ENCODE measurements at regions not wholly inside any gene's neighbourhood (a gene's known extent, or its start where the extent isn't known, plus 50 kb on each side); places are given as distances from the start of the nearest gene placed in this dataset.
"Not testable (repeated sequence)": the region's sequence is repeated elsewhere in the genome, so short reads cannot be mapped to it uniquely, and the experiment has no call there.

- DNase-seq, result no peak
Observed at GRCh38 chr2:63696496-63696895, 107.7 kb downstream of the MDH1 start.

DNA sequence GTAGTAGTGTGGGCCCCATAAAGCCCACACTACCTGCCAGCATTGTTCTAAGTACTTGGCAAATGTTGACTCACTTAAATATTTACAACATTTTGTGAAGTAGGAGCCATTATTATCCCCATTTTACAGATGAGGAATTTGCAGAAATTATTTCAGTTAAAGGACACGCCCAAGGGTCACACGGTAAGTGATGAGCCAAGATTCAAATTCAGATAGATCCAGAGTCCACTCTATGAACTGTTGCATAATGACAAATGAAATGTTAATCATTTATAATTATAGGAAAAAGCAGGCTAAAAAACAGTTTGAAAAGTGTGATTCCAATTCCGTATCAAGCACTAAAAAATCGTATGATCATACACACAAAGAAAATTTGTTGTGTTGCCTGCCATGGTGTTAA lies 108.4 kb downstream of the MDH1 start:
- no peak for DNase-seq

GRCh38 chr2:63698786-63699548 lies 110.2 kb downstream of the MDH1 start:
- DNase-seq, result peak; percentile 51

DNA sequence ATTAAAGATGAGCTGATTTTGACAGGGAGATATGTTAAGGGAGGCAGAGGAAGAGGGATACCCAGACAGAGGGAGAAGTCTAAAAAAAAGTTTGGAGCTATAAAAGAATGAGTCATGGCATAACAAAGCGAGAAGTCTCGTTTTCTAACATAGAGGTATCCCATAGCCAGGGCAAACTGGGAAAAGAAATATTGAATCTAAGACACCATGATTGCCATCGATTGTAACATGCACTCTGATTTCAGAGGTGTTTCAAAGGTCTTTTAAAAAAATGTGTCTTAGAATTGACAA lies 110.7 kb downstream of the MDH1 start:
- DNase-seq, result no peak

GRCh38 chr2:63700271-63700670 lies 111.5 kb downstream of the MDH1 start:
- DNase-seq, result no peak

DNA sequence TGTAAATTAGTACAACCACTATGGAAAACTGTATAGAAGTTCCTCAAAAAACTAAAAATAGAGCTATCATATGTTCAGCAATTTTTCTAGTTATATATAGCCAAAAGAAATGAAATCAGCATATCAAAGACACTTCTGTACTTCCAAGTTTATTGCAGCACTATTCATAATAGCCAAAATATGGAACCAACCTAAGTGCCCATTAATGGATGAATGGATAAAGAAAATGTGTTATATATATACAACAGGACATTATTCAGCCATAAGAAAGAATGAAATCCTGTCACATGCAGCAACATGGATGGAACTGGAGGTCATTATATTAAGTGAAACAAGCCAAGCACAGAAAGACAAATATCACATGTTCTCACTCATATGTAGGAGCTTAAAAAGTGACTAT lies 112.6 kb downstream of the MDH1 start:
- no peak for DNase-seq

- DNase-seq, result not testable (repeated sequence)
Observed at GRCh38 chr2:63706084-63706483, 117.3 kb downstream of the MDH1 start.

DNA sequence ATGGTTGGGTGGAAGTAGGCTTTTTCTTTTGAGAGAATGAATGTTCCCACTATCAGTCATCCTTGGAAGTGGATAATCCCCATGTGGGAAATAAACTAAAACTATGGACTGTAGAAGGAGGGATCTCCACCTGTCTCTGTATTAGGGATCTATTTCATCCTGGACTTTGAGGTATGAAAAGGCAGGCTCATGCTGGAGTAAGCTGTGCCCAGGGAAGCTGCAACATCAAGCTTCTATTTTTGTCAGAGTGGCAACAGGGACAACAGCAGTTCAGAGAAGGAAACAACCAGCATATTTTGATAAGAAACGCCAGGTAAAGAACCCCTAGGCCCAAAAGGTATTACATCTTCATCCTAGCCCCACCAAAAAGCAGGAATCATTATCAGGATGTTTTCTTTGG lies 122.0 kb downstream of the MDH1 start:
- no peak for DNase-seq

GRCh38 chr2:63712748-63713147 lies 124.0 kb downstream of the MDH1 start:
- DNase-seq, result peak; percentile 14

DNA sequence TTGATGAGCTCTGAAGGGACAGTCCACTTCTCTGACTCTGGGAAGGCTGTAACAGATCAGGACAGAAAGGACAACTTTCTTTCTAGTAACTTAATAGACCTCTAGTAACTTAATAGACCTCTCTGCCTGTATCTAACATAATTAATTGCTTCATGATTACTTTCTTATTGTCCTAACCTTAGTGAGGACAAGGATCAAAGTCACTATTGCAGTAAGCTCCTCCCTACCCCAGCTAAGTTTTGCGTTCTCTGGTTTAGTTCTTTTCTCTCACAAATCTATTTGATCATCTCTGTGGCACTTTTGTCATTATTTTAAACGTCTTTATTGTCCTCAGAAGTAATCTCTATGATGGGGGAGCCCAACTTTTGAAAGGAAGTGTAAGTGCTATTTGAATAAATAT lies 125.5 kb upstream of the UGP2 start:
- no peak for DNase-seq

GRCh38 chr2:63719052-63719451 lies 122.6 kb upstream of the UGP2 start:
- no peak for DNase-seq

- no peak for DNase-seq
Observed at GRCh38 chr2:63721082-63721424, 120.6 kb upstream of the UGP2 start.

DNA sequence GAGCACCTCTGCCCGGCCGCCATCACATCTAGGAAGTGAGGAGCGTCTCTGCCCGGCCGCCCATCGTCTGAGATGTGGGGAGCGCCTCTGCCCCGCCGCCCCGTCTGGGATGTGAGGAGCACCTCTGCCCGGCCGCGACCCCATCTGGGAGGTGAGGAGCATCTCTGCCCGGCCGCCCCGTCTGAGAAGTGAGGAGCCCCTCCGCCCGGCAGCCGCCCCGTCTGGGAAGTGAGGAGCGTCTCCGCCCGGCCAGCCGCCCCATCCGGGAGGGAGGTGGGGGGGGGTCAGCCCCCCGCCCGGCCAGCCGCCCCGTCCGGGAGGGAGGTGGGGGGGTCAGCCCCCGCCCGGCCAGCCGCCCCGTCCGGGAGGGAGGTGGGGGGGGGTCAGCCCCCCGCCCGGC lies 119.4 kb upstream of the UGP2 start:
- not testable (repeated sequence) for DNase-seq

- no peak for DNase-seq
Observed at GRCh38 chr2:63723709-63724108, 118.0 kb upstream of the UGP2 start.

GRCh38 chr2:63725212-63725611 lies 116.5 kb upstream of the UGP2 start:
- DNase-seq, result not testable (repeated sequence)

- DNase-seq, result no peak
Observed at GRCh38 chr2:63729362-63729761, 112.3 kb upstream of the UGP2 start.

- DNase-seq, result no peak
Observed at GRCh38 chr2:63729831-63730230, 111.9 kb upstream of the UGP2 start.

- DNase-seq, result no peak
Observed at GRCh38 chr2:63734510-63734909, 107.2 kb upstream of the UGP2 start.

DNA sequence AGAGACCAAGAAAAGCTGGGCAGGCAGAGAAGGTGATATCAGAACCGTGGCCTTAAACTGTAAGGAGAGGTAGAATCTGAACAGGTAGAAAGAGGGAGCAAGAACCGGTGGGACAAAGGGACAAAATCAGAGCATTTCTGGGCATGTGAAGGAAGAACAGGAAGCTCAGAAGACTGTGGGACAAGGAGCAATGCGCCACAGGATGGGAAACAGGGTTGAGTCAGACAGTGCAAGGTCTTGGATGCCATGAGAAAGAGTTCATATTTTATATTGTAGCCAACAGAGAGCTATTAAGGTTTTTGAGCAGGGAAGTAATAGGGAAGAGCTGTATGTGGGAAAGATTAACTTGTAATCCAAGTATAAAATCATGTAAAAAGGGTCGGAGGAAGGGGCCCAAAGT lies 106.4 kb upstream of the UGP2 start:
- no peak for DNase-seq

DNA sequence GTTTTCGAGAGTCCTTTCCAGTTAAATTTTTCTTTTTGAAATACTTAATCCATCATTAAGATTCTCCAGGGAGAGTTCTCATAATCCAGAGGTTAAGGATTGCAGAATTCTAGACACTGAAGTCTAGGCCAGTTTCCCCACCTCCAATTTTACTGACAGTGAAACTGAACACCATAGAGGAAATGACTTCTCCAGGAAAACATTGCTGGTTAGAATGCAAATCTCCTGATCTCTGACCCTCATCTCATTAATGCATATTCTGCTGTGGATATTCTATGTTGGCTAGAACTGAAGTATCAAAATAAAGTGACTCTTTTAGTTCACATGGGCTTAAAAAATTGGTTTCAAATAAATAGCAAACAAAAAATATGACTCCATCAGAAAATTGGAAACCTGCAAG lies 105.8 kb upstream of the UGP2 start:
- no peak for DNase-seq

DNA sequence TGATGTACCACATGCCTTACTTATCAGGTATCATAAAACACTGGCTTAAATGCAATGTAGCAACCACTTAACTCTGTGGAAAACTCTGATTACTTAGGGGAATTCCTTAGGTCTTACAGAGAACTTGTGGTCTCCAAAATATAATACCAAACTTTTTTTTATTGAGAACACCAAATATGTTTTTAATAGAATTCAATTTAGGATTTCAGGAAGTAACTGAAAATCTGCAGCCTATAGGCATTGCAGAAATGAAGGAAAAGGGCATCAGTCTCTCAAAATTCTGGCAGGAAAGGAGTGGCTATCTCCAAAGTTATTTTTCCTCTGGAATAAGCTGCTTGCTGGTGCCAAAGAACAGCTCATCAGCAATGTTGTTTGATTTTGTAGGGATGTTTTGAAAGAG lies 105.3 kb upstream of the UGP2 start:
- no peak for DNase-seq

GRCh38 chr2:63737081-63737751 lies 104.5 kb upstream of the UGP2 start:
- no peak for DNase-seq

DNA sequence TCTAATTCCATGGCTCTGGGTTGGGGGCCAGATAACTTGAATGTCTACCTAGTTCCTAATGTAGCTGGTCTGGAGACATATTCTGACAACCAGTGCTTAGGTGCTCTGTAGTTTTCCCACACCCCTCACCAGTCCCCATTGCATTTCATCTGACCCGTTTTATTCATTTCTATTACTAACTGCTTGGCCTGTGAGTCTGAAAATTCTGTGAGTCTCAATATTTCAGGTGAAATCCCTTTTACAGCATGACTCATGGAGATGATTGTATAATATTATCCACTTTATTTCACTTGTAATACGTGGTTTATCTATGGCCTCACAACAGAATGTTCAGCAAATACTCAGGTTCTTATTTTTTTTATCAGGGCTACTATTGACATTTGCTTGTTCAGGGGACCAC lies 103.7 kb upstream of the UGP2 start:
- DNase-seq, result no peak

- not testable (repeated sequence) for DNase-seq
Observed at GRCh38 chr2:63739180-63739579, 102.5 kb upstream of the UGP2 start.

GRCh38 chr2:63740020-63740419 lies 101.7 kb upstream of the UGP2 start:
- no peak for DNase-seq
